ENCODE measurements at regions not wholly inside any gene's neighbourhood (a gene's known extent, or its start where the extent isn't known, plus 50 kb on each side); places are given as distances from the start of the nearest gene placed in this dataset.

- TF ChIP-seq CTCF (IDR thresholded peaks at IDR 0.05 in 4 of 5, conservative IDR thresholded peaks at IDR 0.05 in 1 of 5) (no peak), POLR2A (IDR thresholded peaks at IDR 0.05) (no peak)
Measured at GRCh38 chr9:107155244-107155817, 127.7 kb upstream of the RAD23B start.
